Breast epithelium (tissue), 3 donors: ENCODE measurements at regions not wholly inside any gene's neighbourhood (a gene's known extent, or its start where the extent isn't known, plus 50 kb on each side); places are given as distances from the start of the nearest gene placed in this dataset.

Experiments used
- POLR2A ChIP-seq: fragments of 450-650 bp; IDR thresholded peaks from one replicate; pipeline ENCODE4 v1.6.1; 2016; ENCODE audit warnings: antibody characterized with exemption, mild to moderate bottlenecking, moderate library complexity
- POLR2AphosphoS5 ChIP-seq, 3 donors: sonication (generic); formaldehyde crosslinking; IDR thresholded peaks; one replicate each; pipeline ENCODE4 v1.6.1; 2017; ENCODE audit warnings: antibody characterized with exemption in 3 of 3
- TF ChIP-seq, protein P1 (sequence below), 3 donors: fragments of 450-650 bp; IDR thresholded peaks; one replicate each; pipeline ENCODE4 v1.5.1; 2016 to 2017; ENCODE audit warnings: antibody characterized with exemption in 3 of 3, mild to moderate bottlenecking in 3 of 3, moderate library complexity in 3 of 3

DNA sequence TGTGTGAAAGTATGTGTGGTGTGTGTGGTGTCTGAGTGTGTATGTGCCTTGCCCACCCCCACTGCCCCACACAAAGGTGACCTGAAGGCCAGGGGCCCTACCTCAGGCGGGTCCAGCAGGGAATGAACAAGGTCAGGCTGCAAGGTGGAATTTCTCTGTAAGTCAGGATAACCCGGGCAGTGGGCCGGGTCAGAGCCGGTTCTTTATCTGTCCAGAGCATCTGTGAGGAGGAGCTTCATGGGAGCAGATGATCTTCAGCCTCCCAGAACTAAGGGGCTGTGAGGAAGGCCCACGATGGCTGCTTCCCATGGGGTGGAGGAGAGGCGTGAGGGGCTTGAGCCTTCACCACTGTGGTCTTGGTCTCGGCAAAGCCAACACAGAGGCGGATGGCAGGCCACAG is 150.3 kb downstream of the TFCP2L1 start:
- TF ChIP-seq, protein P1, sequence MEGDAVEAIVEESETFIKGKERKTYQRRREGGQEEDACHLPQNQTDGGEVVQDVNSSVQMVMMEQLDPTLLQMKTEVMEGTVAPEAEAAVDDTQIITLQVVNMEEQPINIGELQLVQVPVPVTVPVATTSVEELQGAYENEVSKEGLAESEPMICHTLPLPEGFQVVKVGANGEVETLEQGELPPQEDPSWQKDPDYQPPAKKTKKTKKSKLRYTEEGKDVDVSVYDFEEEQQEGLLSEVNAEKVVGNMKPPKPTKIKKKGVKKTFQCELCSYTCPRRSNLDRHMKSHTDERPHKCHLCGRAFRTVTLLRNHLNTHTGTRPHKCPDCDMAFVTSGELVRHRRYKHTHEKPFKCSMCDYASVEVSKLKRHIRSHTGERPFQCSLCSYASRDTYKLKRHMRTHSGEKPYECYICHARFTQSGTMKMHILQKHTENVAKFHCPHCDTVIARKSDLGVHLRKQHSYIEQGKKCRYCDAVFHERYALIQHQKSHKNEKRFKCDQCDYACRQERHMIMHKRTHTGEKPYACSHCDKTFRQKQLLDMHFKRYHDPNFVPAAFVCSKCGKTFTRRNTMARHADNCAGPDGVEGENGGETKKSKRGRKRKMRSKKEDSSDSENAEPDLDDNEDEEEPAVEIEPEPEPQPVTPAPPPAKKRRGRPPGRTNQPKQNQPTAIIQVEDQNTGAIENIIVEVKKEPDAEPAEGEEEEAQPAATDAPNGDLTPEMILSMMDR (IDR thresholded peaks at IDR 0.05) = no peak
- no peak for TF ChIP-seq POLR2A
- TF ChIP-seq POLR2AphosphoS5 (IDR thresholded peaks at IDR 0.05) = no peak
